Cardiac muscle cell (in vitro differentiated cells and primary cell): ENCODE measurements at regions not wholly inside any gene's neighbourhood (a gene's known extent, or its start where the extent isn't known, plus 50 kb on each side); places are given as distances from the start of the nearest gene placed in this dataset.

Experiments
- DNase-seq, 2 donors: peaks; one replicate each; pipeline versions ENCODE4 v3.0.0 to v3.0.0-alpha.2; 2010 to 2017; ENCODE audit warnings: low read depth in 1 of 2, low spot score in 1 of 2
- H3K27ac ChIP-seq: fragments of 200-600 bp; sonication (generic); 2 replicates; pipeline ENCODE4 v1.5.1; 2016
- H3K27me3 ChIP-seq: fragments of 200-600 bp; sonication (generic); 2 replicates; pipeline ENCODE4 v1.6.0; 2016; ENCODE audit warnings: control low read depth
- H3K36me3 ChIP-seq: fragments of 200-600 bp; sonication (generic); 2 replicates; pipeline ENCODE4 v1.5.1; 2016; ENCODE audit warnings: control low read depth
- H3K4me1 ChIP-seq: fragments of 200-600 bp; sonication (generic); 2 replicates; pipeline ENCODE4 v1.8.1; 2017; ENCODE audit warnings: low read depth, mild to moderate bottlenecking, mixed run types
- H3K4me3 ChIP-seq: fragments of 200-600 bp; sonication (generic); 2 replicates; pipeline ENCODE4 v1.5.1; 2016; ENCODE audit warnings: mild to moderate bottlenecking
- H3K9me3 ChIP-seq: fragments of 200-600 bp; sonication (generic); 2 replicates; pipeline ENCODE4 v1.5.1; 2017; ENCODE audit warnings: low read depth, mild to moderate bottlenecking, control low read depth
- CTCF ChIP-seq: IDR thresholded peaks from 2 replicates; pipeline ENCODE4 v1.5.1; 2012; ENCODE audit warnings: low read depth, mild to moderate bottlenecking, low read length

- H3K27ac ChIP-seq, result no peak overlapping the region
- no peak for TF ChIP-seq CTCF
- no peak for DNase-seq
- H3K4me3 ChIP-seq, result no peak overlapping the region
- H3K4me1 ChIP-seq, result no peaks in the 10 kb centered on the region
- H3K36me3 ChIP-seq, result no peaks in the 10 kb centered on the region
- no peaks in the 10 kb centered on the region for H3K27me3 ChIP-seq
- no peaks in the 10 kb centered on the region for H3K9me3 ChIP-seq
Measured at GRCh38 chr4:37517326-37517725, 168.8 kb downstream of the RELL1 start.

GRCh38 chr4:37516057-37516775 lies 170.0 kb downstream of the RELL1 start:
- no peak for TF ChIP-seq CTCF
- DNase-seq, result no peak
- no peak overlapping the region for H3K27ac ChIP-seq
- H3K9me3 ChIP-seq, result no peaks in the 10 kb centered on the region
- no peaks in the 10 kb centered on the region for H3K27me3 ChIP-seq
- H3K36me3 ChIP-seq, result no peaks in the 10 kb centered on the region
- H3K4me1 ChIP-seq, result no peaks in the 10 kb centered on the region
- no peak overlapping the region for H3K4me3 ChIP-seq

DNA sequence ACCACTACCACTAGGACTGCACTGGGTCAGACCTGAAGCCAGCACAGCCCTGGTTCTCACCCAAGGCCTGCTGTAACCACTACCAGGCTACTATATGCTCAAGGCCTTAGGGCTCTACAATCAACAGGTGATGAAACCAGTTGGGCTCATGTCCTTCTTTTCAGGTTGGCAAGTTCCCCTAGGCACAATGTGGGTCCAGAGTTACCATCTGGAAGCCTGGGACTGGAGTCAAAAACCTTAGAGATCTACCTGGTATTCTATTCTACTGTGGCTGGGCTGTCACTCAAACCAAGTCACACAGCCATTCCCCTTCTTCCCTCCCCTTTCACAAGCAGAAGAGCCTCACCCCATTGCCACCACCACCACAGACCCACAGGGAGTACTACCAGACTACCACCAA lies 175.6 kb downstream of the RELL1 start:
- H3K9me3 ChIP-seq, result no peaks in the 10 kb centered on the region
- TF ChIP-seq CTCF, result no peak
- H3K4me3 ChIP-seq, result no peak overlapping the region
- H3K4me1 ChIP-seq, result no peaks in the 10 kb centered on the region
- H3K27ac ChIP-seq, result no peak overlapping the region
- no peaks in the 10 kb centered on the region for H3K36me3 ChIP-seq
- H3K27me3 ChIP-seq, result no peaks in the 10 kb centered on the region
- no peak for DNase-seq

DNA sequence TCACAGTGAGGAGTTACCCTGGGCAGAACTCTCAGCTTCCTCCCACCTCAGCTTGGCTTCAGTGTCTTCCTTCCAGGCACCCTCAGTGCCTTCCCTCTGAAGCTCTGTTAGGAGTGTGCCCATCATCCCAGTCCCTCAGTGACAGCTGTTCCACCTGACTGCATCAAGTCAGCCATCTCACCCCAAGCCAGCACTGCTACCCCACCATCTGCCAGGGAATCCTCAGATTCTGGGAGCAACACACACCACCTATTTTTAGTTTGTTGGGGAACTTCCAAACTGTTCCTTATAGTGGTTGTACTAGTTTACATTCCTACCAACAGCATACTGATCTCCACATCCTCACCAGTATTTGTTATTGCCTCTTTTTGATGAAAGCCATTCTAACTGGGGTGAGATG lies 182.9 kb downstream of the RELL1 start:
- Histone ChIP-seq H3K27me3 (no peaks in the 10 kb centered on the region), H3K4me3 (no peak overlapping the region), H3K4me1 (no peaks in the 10 kb centered on the region), H3K36me3 (no peaks in the 10 kb centered on the region), H3K27ac (no peak overlapping the region), H3K9me3 (no peaks in the 10 kb centered on the region)
- TF ChIP-seq CTCF, result no peak
- DNase-seq, result no peak

- no peak for TF ChIP-seq CTCF
- Histone ChIP-seq H3K9me3 (no peaks in the 10 kb centered on the region), H3K27me3 (no peaks in the 10 kb centered on the region), H3K4me3 (no peak overlapping the region), H3K4me1 (no peaks in the 10 kb centered on the region), H3K36me3 (no peaks in the 10 kb centered on the region), H3K27ac (no peak overlapping the region)
- no peak for DNase-seq
Measured at GRCh38 chr4:37502070-37502469, 184.1 kb downstream of the RELL1 start.
